ENCODE measurements at regions not wholly inside any gene's neighbourhood (a gene's known extent, or its start where the extent isn't known, plus 50 kb on each side); places are given as distances from the start of the nearest gene placed in this dataset.

DNA sequence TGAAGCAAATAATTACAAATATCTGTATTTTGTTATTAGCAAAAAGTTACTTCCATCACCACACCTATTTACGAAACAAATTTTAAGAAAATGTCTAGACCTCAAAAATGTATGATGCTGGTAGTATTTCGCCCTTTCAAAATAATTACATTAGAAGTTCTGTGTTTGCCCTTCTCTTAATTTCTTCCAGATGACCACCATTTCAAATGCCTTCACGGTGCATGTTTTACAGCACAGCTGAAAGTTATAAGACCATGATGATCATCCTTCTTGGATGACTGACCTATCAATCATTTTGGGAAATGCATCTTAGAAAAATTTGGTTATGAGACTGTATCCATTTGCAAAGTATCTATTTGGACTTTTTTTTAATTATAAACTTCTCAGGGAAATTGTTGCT, 390.8 kb downstream of the SLITRK6 start:
- no peaks in the 10 kb centered on the region for H3K4me1 ChIP-seq (replicated peaks in 1 of 2)
- intact Hi-C loops (cut with DNase I), result no loop called here
- H3K9me3 ChIP-seq (replicated peaks in 1 of 3), result no peaks in the 10 kb centered on the region
- no peak overlapping the region for H3K4me3 ChIP-seq
- TF ChIP-seq, protein P1, sequence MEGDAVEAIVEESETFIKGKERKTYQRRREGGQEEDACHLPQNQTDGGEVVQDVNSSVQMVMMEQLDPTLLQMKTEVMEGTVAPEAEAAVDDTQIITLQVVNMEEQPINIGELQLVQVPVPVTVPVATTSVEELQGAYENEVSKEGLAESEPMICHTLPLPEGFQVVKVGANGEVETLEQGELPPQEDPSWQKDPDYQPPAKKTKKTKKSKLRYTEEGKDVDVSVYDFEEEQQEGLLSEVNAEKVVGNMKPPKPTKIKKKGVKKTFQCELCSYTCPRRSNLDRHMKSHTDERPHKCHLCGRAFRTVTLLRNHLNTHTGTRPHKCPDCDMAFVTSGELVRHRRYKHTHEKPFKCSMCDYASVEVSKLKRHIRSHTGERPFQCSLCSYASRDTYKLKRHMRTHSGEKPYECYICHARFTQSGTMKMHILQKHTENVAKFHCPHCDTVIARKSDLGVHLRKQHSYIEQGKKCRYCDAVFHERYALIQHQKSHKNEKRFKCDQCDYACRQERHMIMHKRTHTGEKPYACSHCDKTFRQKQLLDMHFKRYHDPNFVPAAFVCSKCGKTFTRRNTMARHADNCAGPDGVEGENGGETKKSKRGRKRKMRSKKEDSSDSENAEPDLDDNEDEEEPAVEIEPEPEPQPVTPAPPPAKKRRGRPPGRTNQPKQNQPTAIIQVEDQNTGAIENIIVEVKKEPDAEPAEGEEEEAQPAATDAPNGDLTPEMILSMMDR (IDR thresholded peaks at IDR 0.05), result no peak
- no peaks in the 10 kb centered on the region for H3K27me3 ChIP-seq
- 77 to 89% (median 84%) methylated on average over 3 of the region's 3 CpGs for WGBS, 4 donors
- H3K27ac ChIP-seq, result no peak overlapping the region
- DNase-seq, result no peak
- no peaks in the 10 kb centered on the region for H3K36me3 ChIP-seq (replicated peaks in 1 of 2)

DNA sequence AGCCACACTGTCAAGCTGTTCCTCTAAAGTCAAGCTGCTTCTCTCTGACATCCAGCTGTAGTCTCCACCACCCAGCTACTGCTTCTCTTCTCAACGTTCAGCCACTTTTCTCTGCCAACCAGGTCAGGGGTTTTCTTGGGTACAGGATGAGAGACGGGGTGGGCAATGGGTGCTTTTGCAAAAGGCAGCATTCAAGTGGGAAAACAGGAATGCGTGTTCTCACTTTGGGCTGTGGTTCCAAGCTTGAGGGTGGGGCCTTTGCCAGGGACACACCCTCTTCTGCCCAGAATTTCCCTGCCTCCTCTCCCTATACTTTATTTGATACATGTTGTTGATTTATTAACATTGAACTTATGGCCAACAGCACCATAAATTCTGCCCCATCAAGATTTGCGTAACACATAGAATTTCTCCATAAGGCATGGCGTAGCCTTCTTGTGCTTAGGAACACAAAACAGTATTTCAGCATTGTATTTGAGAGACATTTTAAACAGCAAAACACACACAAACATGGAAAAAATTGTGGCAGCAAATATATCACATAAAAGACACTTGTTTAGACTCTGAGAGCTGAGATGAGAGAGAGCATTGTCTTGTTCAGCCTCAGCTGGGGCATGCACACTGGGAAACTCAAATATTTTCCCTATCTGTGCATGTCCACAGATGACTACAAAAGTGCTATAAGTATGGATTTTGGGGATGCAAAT, 392.8 kb downstream of the SLITRK6 start:
- intact Hi-C loops (cut with DNase I), result no loop called here
- no peak for DNase-seq
- no peak overlapping the region for H3K27ac ChIP-seq

DNA sequence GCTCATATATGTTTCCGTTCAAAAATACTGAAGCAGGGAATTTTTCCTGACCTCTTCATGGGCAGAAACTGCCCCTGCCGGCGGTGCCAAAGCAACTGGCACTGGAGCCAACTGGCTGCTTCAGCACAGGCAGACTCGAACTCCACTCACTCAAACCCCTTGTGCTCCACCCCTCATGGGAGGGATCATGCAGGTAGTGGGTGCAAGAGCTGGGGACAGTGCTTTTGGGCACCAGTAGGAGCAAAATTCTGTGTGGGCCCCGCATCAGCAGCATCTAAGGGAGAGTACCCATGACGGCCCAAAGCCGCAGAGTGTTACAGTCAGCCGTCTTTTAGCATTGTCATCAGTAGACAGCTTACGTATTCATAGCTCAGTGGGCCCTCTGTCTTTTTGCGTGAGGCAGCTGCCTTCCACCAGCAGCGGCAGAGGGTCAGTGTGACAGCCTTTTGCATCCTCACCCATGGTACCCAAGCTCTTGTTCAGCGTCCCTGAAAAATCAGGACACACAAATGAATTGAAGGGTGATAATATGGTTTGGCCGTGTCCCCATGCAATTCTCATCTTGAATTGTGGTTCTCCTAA, 393.8 kb downstream of the SLITRK6 start:
- TF ChIP-seq, protein P1 (IDR thresholded peaks at IDR 0.05), result no peak
- TF ChIP-seq POLR2A (IDR thresholded peaks at IDR 0.05), result no peak
- Histone ChIP-seq H3K4me3 (no peak overlapping the region), H3K36me3 (replicated peaks in 1 of 2) (no peaks in the 10 kb centered on the region), H3K4me1 (replicated peaks in 1 of 2) (no peaks in the 10 kb centered on the region), H3K9me3 (replicated peaks in 1 of 3) (no peaks in the 10 kb centered on the region), H3K27me3 (no peaks in the 10 kb centered on the region), H3K27ac (no peak overlapping the region)
- no peak for DNase-seq
- 81 to 88% (median 84%) methylated on average over 13 of the region's 13 CpGs for WGBS, 4 donors
- intact Hi-C loops (cut with DNase I), result no loop called here

More for the DNA sequence above, 392.8 kb downstream of the SLITRK6 start:
- no peaks in the 10 kb centered on the region for H3K27me3 ChIP-seq
- no peaks in the 10 kb centered on the region for H3K4me1 ChIP-seq (replicated peaks in 1 of 2)
- no peak overlapping the region for H3K4me3 ChIP-seq
- WGBS, 4 donors, result 78 to 85% (median 84%) methylated on average over 4 to 5 of the region's 5 CpGs
- no peaks in the 10 kb centered on the region for H3K9me3 ChIP-seq (replicated peaks in 1 of 3)
- TF ChIP-seq POLR2A (IDR thresholded peaks at IDR 0.05), result no peak
- TF ChIP-seq, protein P1 (IDR thresholded peaks at IDR 0.05), result no peak
- no peaks in the 10 kb centered on the region for H3K36me3 ChIP-seq (replicated peaks in 1 of 2)

DNA sequence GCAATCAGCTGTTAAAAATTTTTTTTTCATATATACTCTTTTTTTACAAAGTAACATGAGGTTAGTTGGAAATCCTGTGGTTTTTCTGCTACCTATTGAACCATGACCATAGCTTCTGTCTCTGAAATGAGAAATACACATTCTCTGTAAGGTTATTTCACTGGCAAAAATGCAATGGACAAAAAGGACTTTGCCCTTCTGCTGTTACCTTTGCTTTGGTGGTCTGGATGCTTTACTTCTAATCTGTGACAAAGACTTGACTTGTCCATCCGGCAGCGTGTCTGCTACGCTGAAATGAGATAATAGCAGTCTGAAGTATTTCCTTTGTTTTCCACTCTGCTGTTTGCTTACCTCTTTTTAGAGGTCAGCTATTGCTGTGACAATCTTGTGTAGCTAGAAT, 412.8 kb downstream of the SLITRK6 start:
- intact Hi-C loops (cut with DNase I), result no loop called here
- H3K36me3 ChIP-seq (replicated peaks in 1 of 2), result no peaks in the 10 kb centered on the region
- no peak overlapping the region for H3K27ac ChIP-seq
- H3K9me3 ChIP-seq (replicated peaks in 1 of 3), result no peaks in the 10 kb centered on the region
- H3K4me1 ChIP-seq (replicated peaks in 1 of 2), result no peaks in the 10 kb centered on the region
- no peaks in the 10 kb centered on the region for H3K27me3 ChIP-seq
- no peak for DNase-seq
- TF ChIP-seq, protein P1 (IDR thresholded peaks at IDR 0.05), result no peak
- TF ChIP-seq POLR2A (IDR thresholded peaks at IDR 0.05), result no peak
- WGBS, 4 donors, result 20 to 39% (median 25%) methylated on average over 3 of the region's 3 CpGs
- H3K4me3 ChIP-seq, result no peak overlapping the region

All from adrenal gland (tissue), 9 donors.